Colon (tissue), 2 donors: ENCODE measurements at regions not wholly inside any gene's neighbourhood (a gene's known extent, or its start where the extent isn't known, plus 50 kb on each side); places are given as distances from the start of the nearest gene placed in this dataset.

Experiments used
- FAIRE-seq: peaks from 2 replicates; lab custom pipeline; 2012; peaks lifted over from hg19 to GRCh38; lab: Jason Lieb, UNC
- donor health status: control.
- donor health status: control.

GRCh38 chr4:110675426-110675825, 52.5 kb upstream of the PITX2 start:
- FAIRE-seq, result no peak

GRCh38 chr4:110676241-110676640, 53.4 kb upstream of the PITX2 start:
- FAIRE-seq, result no peak

GRCh38 chr4:110678517-110679227, 55.8 kb upstream of the PITX2 start:
- no peak for FAIRE-seq

DNA sequence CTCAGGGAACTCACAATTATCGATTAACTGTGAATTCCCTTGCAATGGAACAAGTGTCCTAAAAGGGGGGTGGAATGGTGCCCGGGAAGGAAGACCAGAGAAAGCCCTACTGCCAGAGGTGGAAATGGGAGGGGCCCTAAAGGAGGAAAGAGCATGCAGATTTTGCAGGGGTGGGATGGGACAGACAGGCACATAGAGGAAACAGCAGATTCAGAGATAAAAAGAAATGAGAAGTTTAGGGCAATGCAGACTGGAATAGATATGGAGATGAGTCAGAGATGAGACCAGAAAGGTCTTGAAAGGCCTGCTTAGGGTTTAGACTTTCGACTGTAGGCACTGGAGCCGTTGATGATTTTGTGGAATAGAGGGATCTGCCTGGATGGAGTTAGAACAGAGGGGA, 57.4 kb upstream of the PITX2 start:
- FAIRE-seq, result no peak

- FAIRE-seq, result no peak
These were observed 58.5 kb upstream of the PITX2 start for GRCh38 chr4:110681381-110681780.

DNA sequence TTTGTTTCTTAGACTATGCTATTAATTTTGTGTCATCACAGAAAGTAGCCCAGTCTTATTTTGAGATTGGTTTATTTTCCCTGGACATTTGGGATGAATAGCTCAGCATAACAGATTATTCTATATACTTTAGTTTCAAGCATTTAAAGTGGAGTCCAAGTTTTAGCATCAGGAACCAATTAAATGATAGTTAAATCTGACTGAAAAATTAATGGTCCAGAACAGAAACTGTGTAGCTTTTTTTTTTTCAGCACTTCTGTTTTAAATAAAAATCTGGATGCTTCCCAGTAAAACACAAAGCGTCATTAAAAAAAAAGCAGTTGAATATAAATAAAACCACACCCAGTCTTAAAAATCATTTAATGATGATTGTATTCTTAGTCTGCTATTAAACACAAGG, 59.4 kb upstream of the PITX2 start:
- FAIRE-seq, result no peak

- no peak for FAIRE-seq
These were observed 60.7 kb upstream of the PITX2 start for GRCh38 chr4:110683601-110684000.

DNA sequence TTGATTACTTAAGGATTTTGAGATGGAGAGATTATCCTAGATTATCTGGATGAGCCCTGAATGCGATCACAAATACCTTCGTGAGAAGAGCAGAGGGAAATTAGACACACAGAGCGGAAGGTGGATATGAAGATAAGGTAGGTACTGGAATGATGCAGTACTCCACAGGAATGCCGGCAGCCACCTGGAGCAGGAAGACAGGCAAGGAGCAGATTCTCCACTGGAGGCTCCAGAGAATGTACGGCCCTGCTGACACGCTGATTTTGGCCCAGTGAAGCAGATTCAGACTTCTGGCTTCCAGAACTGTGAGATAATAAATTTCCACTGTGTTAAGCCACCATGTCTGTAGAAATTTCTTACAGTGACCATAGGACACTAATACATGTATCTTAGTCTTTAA, 79.4 kb upstream of the PITX2 start:
- no peak for FAIRE-seq

DNA sequence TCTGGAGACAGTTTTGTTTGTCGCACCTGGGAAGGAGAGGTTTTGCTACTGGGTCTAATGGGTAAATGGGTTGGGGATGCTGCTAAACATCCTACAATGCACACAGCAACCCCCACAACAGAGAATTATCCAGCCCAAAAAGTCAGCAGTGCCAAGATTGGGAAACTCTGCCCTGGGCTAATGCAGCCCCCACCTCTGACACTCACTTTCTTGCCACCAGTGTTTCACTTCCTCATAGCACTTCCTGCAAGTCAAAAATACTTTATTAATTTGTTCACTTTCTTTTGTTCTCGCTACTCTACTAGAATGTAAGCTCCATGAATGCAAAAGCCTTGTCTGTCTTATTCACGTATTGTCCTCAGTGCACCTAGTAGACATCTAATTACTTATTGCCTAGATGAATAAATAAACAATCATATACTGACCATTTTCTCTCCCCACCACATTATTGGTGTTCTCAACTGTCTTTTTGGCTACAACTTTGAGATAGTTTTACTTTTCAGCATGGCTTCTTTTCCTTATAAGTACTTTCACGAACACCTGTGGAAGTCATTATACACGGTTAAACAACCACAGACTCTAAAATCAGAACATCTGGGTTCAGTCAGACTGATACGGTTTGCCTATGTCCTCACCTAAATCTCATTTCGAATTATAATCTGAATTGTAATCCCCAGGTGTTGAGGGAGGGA, 82.0 kb upstream of the PITX2 start:
- no peak for FAIRE-seq

- FAIRE-seq, result no peak
These were observed 82.5 kb upstream of the PITX2 start for GRCh38 chr4:110705440-110705782.

DNA sequence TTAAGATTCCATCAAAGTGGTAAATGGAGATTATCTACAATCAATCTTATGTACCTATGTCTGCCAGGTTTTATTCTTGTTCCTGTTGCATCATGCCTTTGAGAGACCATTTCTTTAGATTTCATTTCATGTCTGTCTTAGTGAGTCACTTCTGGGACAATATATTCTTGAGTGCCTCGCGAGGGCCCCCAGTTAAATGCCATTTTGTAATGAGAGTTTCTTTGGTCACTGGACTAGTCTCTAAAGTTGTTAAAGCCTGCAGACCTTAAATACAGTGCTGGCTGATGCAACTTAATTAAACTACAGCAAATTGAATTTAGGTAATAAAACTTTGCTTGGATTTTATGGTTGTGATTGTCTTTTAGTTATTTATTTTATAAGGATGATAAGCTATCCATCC, 87.2 kb upstream of the PITX2 start:
- FAIRE-seq, result no peak

GRCh38 chr4:110712486-110712885, 89.6 kb upstream of the PITX2 start:
- FAIRE-seq, result no peak

DNA sequence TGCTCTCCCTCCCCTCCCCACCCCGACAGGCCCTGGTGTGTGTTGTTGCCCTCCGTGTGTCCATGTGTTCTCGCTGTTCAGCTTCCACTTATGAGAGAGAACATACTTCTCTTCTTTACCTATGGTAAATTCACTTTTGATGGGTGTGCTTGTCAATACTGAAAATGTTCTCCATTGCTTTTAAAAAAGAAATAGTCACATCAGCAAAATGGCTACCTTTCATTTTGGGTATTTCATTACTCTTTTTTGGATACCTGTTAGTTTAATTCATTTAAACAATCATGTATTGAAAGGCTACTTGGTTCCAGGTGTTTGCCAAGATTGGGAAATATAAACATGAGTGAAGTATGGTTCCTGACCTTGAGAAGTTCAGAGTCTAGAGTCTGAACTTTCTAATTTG, 107.4 kb upstream of the PITX2 start:
- no peak for FAIRE-seq

GRCh38 chr4:110733901-110734300, 111.0 kb upstream of the PITX2 start:
- no peak for FAIRE-seq

GRCh38 chr4:110735686-110736085, 112.8 kb upstream of the PITX2 start:
- FAIRE-seq, result no peak

GRCh38 chr4:110737931-110738330, 115.1 kb upstream of the PITX2 start:
- no peak for FAIRE-seq

GRCh38 chr4:110742143-110742542, 119.3 kb upstream of the PITX2 start:
- FAIRE-seq, result no peak

DNA sequence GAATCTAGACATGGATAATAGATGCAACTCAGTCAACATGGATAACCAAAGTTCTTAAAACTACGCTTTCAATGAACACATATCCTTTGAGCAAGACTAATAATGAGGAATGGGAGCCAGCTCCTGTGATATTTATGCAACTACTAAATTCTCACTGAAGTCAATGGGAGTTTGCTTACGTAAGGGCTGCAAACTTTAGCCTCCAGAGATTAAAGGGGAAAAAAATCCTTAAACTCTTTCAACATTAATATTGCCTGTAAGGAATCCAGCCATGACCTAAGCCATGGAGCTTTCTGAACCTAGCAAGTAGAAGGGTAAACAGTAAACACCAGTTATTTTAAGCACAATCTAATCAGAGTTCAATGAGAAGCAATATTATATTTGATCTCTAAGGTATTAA, 125.2 kb upstream of the PITX2 start:
- no peak for FAIRE-seq

GRCh38 chr4:110751183-110751582, 128.3 kb upstream of the PITX2 start:
- FAIRE-seq, result no peak

DNA sequence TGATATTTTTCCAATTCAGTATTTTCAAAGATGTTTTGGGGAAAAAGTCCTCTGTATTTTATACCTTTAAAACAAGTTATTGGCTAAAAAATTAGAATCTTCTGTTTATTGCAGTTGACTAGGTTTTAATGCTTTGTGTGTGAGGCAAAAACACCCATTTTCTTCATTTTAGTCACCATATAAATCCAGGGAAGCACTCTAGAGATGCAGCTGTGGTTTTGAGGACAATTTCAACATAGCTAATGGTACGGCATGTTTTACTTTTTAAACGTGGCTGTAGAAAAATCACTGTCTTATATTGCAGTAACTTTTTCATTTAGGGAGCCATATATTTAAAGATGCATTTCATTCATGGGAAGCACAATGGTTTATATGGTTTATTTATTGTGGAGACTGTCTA, 129.1 kb upstream of the PITX2 start:
- FAIRE-seq, result no peak

DNA sequence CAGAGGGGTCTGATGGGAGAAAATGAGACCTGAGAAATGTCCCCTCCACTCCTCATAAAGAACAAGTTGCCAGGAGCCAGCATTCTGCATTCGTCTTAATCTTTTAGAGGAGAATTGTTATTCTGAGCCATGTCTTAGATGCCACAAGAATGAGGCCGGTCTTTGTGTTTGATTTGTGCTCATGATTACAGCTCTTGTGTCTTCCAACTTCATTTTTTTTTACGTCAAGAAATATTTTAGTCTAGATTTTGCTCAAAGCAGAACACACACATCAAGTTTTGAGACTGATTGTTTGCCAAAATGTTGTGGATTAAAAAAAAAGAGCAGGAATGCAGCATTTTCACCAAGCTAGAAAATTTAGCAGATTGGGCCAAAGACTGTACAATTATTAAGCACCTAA, 130.6 kb upstream of the PITX2 start:
- FAIRE-seq, result no peak

DNA sequence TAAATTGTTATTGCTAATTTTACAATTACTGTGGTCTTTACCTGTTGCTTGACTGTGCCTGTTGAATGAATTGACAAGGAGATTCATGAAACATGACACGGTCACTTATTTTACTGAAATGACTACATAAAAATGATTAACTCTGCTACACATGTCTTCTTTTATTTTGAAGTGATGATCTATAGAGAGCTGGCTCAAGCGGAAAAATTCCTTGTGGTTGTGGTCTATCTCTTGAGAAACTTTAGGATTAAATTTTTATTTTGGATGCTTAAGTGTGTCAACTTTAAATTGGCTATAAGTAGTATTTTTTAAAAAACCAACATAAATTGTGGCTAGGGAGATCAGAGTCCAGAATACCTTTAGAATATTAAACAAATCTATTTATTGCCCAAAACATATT, 131.8 kb upstream of the PITX2 start:
- FAIRE-seq, result no peak

- no peak for FAIRE-seq
These were observed 146.7 kb upstream of the PITX2 start for GRCh38 chr4:110769578-110769977.

GRCh38 chr4:110770353-110770752, 147.5 kb upstream of the PITX2 start:
- no peak for FAIRE-seq
